ENCODE measurements at regions not wholly inside any gene's neighbourhood (a gene's known extent, or its start where the extent isn't known, plus 50 kb on each side); places are given as distances from the start of the nearest gene placed in this dataset.
A peak's percentile ranks its signal among the peaks of the same experiment; 100 is the strongest.

GRCh38 chr2:224278531-224278930 is 123.4 kb downstream of the FAM124B start:
- Histone ChIP-seq H3K4me3 (ENCODE audit: insufficient read depth, low read depth, low read length) (no peak overlapping the region), H3K27me3 (ENCODE audit: control insufficient read depth, insufficient read depth, low read length) (no peaks in the 10 kb centered on the region), H3K36me3 (replicated peaks; ENCODE audit: control insufficient read depth, insufficient read depth, low read length) (no peaks in the 10 kb centered on the region)
- no peak for DNase-seq

DNA sequence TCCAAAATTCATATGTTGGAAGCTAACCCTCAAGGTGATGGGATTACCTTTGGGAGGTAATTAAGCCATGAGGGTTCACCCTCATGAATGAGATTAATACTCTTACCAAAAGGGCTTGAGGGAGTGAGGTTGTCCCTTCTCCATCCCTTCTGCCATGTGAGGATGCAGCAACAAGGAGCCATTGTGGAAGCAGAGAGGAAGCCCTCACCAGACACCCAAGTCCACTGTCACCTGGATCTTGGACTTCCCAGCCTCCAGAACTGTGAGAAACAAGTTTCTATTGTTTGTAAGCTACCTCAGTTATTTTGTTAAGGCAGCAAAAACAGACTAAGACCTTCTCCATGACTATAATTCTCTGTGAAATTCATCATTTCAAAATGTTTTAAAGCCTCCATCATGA is 125.7 kb downstream of the FAM124B start:
- Histone ChIP-seq H3K27me3 (ENCODE audit: control insufficient read depth, insufficient read depth, low read length) (no peaks in the 10 kb centered on the region), H3K4me3 (ENCODE audit: insufficient read depth, low read depth, low read length) (no peak overlapping the region), H3K36me3 (replicated peaks; ENCODE audit: control insufficient read depth, insufficient read depth, low read length) (no peaks in the 10 kb centered on the region)
- DNase-seq = no peak

- Histone ChIP-seq H3K36me3 (replicated peaks; ENCODE audit: control insufficient read depth, insufficient read depth, low read length) (no peaks in the 10 kb centered on the region), H3K4me3 (ENCODE audit: insufficient read depth, low read depth, low read length) (no peak overlapping the region), H3K27me3 (ENCODE audit: control insufficient read depth, insufficient read depth, low read length) (no peaks in the 10 kb centered on the region)
- DNase-seq = no peak
Measured at GRCh38 chr2:224272237-224272910, 129.5 kb downstream of the FAM124B start.

DNA sequence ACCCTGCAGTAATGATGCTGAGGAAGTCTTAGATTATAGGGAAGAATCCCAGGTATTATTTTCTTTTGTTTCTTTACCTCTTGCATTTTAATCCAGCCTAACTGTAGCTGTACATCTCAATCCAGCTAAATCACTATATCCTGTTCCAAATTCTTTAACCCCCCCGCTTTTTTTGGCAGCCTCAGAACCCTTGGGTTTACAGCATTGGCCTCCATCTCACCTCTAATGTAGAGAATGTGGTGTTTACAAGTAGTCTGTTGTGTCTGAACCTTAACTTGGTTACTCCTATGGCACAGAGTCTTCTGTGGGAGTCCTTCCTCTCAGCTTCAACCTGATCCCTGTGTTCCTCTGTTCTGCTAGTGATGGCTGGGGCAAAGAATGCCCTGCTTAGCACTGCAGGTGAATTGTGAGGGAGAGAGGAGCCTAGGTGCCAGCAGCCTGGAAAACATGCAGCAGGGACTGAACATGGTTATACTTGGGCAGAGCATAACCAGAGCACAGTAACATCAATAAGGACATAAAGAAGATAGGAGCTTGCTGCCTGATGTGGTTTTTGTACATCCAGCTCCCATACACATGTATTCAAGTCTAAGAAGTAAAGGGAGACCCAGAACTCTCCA is 130.2 kb downstream of the FAM124B start:
- DNase-seq = no peak
- Histone ChIP-seq H3K4me3 (ENCODE audit: insufficient read depth, low read depth, low read length) (no peak overlapping the region), H3K27me3 (ENCODE audit: control insufficient read depth, insufficient read depth, low read length) (no peaks in the 10 kb centered on the region), H3K36me3 (replicated peaks; ENCODE audit: control insufficient read depth, insufficient read depth, low read length) (no peaks in the 10 kb centered on the region)

GRCh38 chr2:224268441-224268840 is 133.5 kb downstream of the FAM124B start:
- Histone ChIP-seq H3K4me3 (ENCODE audit: insufficient read depth, low read depth, low read length) (no peak overlapping the region), H3K27me3 (ENCODE audit: control insufficient read depth, insufficient read depth, low read length) (no peaks in the 10 kb centered on the region), H3K36me3 (replicated peaks; ENCODE audit: control insufficient read depth, insufficient read depth, low read length) (no peaks in the 10 kb centered on the region)
- DNase-seq = no peak

GRCh38 chr2:224264259-224264658 is 137.6 kb downstream of the FAM124B start:
- Histone ChIP-seq H3K36me3 (replicated peaks; ENCODE audit: control insufficient read depth, insufficient read depth, low read length) (no peaks in the 10 kb centered on the region), H3K4me3 (ENCODE audit: insufficient read depth, low read depth, low read length) (no peak overlapping the region), H3K27me3 (ENCODE audit: control insufficient read depth, insufficient read depth, low read length) (no peaks in the 10 kb centered on the region)
- DNase-seq = peak; percentile 6

DNA sequence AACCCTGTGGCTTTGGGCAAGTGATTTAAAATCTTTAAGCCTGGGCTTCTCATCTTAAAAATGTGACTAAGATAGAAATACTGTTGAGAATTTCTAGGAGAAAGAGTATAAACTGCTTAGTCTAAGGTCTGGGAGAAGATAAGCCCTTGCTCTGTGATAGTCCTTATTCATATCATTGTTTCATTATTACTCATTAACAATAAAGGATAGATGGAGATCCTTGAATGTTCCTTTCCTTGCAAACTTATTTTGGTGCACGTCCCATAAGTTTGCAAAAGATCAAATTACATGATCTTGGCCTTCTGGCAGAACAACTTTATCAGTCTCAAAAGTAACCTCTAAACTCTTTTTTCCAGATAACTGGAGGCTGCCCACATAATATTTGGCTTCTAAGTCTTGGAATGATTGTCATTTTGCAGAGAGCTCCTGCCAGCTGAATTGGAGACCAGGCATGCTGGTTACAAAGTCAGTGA is 138.3 kb downstream of the FAM124B start:
- DNase-seq = no peak
- Histone ChIP-seq H3K27me3 (ENCODE audit: control insufficient read depth, insufficient read depth, low read length) (no peaks in the 10 kb centered on the region), H3K4me3 (ENCODE audit: insufficient read depth, low read depth, low read length) (no peak overlapping the region), H3K36me3 (replicated peaks; ENCODE audit: control insufficient read depth, insufficient read depth, low read length) (no peaks in the 10 kb centered on the region)

- H3K36me3 ChIP-seq (replicated peaks; ENCODE audit: control insufficient read depth, insufficient read depth, low read length) = no peaks in the 10 kb centered on the region
- DNase-seq = no peak
- no peaks in the 10 kb centered on the region for H3K27me3 ChIP-seq (ENCODE audit: control insufficient read depth, insufficient read depth, low read length)
- no peak overlapping the region for H3K4me3 ChIP-seq (ENCODE audit: insufficient read depth, low read depth, low read length)
Measured at GRCh38 chr2:224261326-224261725, 140.6 kb downstream of the FAM124B start.

- Histone ChIP-seq H3K4me3 (ENCODE audit: insufficient read depth, low read depth, low read length) (no peak overlapping the region), H3K36me3 (replicated peaks; ENCODE audit: control insufficient read depth, insufficient read depth, low read length) (no peaks in the 10 kb centered on the region), H3K27me3 (ENCODE audit: control insufficient read depth, insufficient read depth, low read length) (no peaks in the 10 kb centered on the region)
- no peak for DNase-seq
Measured at GRCh38 chr2:224260372-224261020, 141.4 kb downstream of the FAM124B start.

DNA sequence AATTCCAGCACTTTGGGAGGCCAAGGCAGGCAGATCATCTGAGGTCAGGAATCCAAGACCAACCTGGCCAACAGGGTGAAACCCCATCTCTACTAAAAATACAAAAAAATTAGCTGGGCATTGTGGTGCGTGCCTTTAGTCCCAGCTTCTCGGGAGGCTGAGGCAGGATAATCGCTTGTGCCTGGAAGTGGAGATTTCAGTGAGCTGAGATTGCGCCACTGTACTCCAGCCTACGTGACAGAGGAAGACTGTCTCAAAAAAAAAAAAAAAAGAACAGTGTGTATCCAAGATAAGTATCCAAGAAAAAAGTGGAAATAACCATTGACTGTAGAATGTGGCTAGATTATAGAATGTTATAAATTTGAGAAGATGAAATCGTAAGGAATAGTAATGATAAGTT is 142.1 kb downstream of the FAM124B start:
- Histone ChIP-seq H3K27me3 (ENCODE audit: control insufficient read depth, insufficient read depth, low read length) (no peaks in the 10 kb centered on the region), H3K4me3 (ENCODE audit: insufficient read depth, low read depth, low read length) (no peak overlapping the region), H3K36me3 (replicated peaks; ENCODE audit: control insufficient read depth, insufficient read depth, low read length) (no peaks in the 10 kb centered on the region)
- DNase-seq = no peak

DNA sequence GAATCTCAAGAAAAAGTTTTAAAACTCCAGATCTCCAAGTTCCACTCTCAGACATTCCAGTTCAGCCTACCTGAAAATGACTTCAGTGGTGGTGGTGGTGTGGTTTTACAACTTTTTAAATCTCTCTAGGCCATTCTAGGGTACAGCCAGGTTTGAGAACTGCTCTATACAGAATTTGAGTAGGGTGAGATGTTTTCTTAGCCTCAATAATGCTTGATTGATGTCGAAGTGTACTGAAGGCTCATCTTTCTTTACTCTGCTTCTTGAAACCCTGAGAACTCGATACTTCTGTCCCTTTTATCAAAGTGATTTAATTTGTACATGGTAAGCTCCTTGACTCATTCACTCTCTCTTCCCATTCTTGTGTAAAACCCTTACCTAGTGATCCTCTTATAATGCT is 143.8 kb downstream of the FAM124B start:
- no peaks in the 10 kb centered on the region for H3K27me3 ChIP-seq (ENCODE audit: control insufficient read depth, insufficient read depth, low read length)
- no peak for DNase-seq
- no peaks in the 10 kb centered on the region for H3K36me3 ChIP-seq (replicated peaks; ENCODE audit: control insufficient read depth, insufficient read depth, low read length)
- no peak overlapping the region for H3K4me3 ChIP-seq (ENCODE audit: insufficient read depth, low read depth, low read length)

GRCh38 chr2:224257156-224257555 is 144.8 kb downstream of the FAM124B start:
- DNase-seq = no peak
- Histone ChIP-seq H3K4me3 (ENCODE audit: insufficient read depth, low read depth, low read length) (no peak overlapping the region), H3K27me3 (ENCODE audit: control insufficient read depth, insufficient read depth, low read length) (no peaks in the 10 kb centered on the region), H3K36me3 (replicated peaks; ENCODE audit: control insufficient read depth, insufficient read depth, low read length) (no peaks in the 10 kb centered on the region)

DNA sequence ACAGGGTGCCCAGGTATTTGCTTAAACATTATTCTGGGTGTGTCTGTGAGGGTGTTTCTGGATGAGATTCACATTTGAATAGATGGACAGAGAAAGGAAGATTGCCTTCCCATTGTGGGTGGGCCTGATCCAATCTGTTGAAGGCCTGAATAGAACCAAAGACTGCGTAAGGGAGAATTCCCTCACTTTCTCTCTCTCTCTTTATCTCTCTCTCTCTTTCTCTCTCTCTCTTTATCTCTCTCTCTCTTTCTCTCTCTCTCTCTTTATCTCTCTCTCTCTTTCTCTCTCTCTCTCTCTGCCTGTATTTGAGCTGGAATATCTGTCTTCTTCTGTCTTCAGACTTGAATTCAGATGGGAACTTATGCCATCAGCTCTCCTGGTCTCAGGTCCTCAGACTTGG is 148.4 kb downstream of the FAM124B start:
- DNase-seq = no peak
- Histone ChIP-seq H3K4me3 (ENCODE audit: insufficient read depth, low read depth, low read length) (no peak overlapping the region), H3K36me3 (replicated peaks; ENCODE audit: control insufficient read depth, insufficient read depth, low read length) (no peaks in the 10 kb centered on the region), H3K27me3 (ENCODE audit: control insufficient read depth, insufficient read depth, low read length) (no peaks in the 10 kb centered on the region)

DNA sequence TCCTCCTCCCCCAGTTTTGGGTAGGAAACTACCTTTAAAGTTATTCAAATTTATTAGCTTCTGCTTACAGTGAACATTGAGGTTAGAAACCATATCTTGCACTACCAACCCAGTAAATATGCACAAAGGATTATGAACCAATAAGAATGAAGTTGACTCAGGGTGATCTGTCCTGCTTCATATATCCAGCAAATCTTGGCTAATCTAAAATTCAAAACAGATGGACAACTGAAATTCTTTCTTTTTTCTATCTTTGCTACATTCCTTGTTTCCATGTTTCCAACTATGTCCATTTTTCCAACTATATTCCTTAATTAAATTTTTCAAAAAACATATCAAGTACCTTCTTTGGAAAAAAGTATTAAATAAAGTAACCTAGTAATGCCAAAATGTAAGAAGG is 149.3 kb downstream of the FAM124B start:
- no peak overlapping the region for H3K4me3 ChIP-seq (ENCODE audit: insufficient read depth, low read depth, low read length)
- no peak for DNase-seq
- no peaks in the 10 kb centered on the region for H3K27me3 ChIP-seq (ENCODE audit: control insufficient read depth, insufficient read depth, low read length)
- no peaks in the 10 kb centered on the region for H3K36me3 ChIP-seq (replicated peaks; ENCODE audit: control insufficient read depth, insufficient read depth, low read length)

DNA sequence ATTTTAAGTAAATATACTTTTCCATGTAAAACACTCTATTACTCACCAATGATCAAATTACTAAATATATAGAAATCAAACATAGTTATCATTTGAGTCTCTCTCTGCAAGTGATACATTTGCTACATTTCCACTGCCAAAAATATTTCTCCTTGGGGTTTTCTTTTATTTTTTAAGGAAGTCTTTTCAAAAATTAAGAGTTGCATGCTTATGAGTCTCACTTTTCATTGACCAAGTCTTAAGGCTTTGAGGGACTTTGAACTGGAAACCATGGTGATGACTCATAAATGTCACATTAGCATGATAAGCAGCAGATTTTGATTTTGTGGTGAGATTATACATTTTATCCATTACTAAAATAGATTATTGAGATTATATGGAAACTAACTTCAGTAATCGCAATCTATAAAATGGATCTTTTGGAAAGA is 152.9 kb downstream of the FAM124B start:
- Histone ChIP-seq H3K27me3 (ENCODE audit: control insufficient read depth, insufficient read depth, low read length) (no peaks in the 10 kb centered on the region), H3K4me3 (ENCODE audit: insufficient read depth, low read depth, low read length) (no peak overlapping the region), H3K36me3 (replicated peaks; ENCODE audit: control insufficient read depth, insufficient read depth, low read length) (no peaks in the 10 kb centered on the region)
- DNase-seq = no peak
